Fibroblast of lung (primary cell): ENCODE measurements at regions not wholly inside any gene's neighbourhood (a gene's known extent, or its start where the extent isn't known, plus 50 kb on each side); places are given as distances from the start of the nearest gene placed in this dataset.

Experiments used
- DNase-seq, 2 donors: peaks; one replicate each; pipeline versions ENCODE4 v3.0.0 to v3.0.0-alpha.2; 2010; ENCODE audit warnings: low read depth in 2 of 2
- H2AFZ ChIP-seq: 2 replicates; pipeline ENCODE4 v1.5.1; 2012; ENCODE audit warnings: low read length, control low read depth, inconsistent platforms
- H3K27ac ChIP-seq: 2 replicates; pipeline ENCODE4 v1.5.1; 2011; ENCODE audit warnings: low read length, control low read depth; ENCODE audit not compliant: insufficient read depth
- H3K27me3 ChIP-seq: 2 replicates; pipeline ENCODE4 v1.5.1; 2011; ENCODE audit warnings: mild to moderate bottlenecking, low read length; ENCODE audit not compliant: control insufficient read depth, insufficient read depth
- H3K36me3 ChIP-seq: 2 replicates; pipeline ENCODE4 v1.5.1; 2011; ENCODE audit warnings: low read length; ENCODE audit not compliant: control insufficient read depth, insufficient read depth
- H3K4me1 ChIP-seq: 2 replicates; pipeline ENCODE4 v1.5.1; 2011; ENCODE audit warnings: low read length; ENCODE audit not compliant: control insufficient read depth, insufficient read depth; ENCODE audit errors: extremely low read depth
- H3K4me2 ChIP-seq: 2 replicates; pipeline ENCODE4 v1.5.1; 2011; ENCODE audit warnings: low read length, control low read depth; ENCODE audit not compliant: insufficient read depth; ENCODE audit errors: extremely low read depth
- H3K4me3 ChIP-seq, 4 experiments: fragments of 200-600 bp in 1 of 4; sonication (generic) in 1 of 4; replicated peaks in 1 of 4; 2 replicates each; pipeline ENCODE4 v1.5.1; 2011 to 2016; ENCODE audit warnings: low read length in 4 of 4, low read depth in 3 of 4, mild to moderate bottlenecking in 3 of 4, control low read depth in 2 of 4, inconsistent platforms in 1 of 4, mixed read lengths in 1 of 4; ENCODE audit not compliant: insufficient read depth in 1 of 4; ENCODE audit errors: control extremely low read depth in 1 of 4
- H3K79me2 ChIP-seq: 2 replicates; pipeline ENCODE4 v1.5.1; 2012; ENCODE audit warnings: mild to moderate bottlenecking, low read length, inconsistent platforms; ENCODE audit not compliant: control insufficient read depth, insufficient read depth
- H3K9ac ChIP-seq: 2 replicates; pipeline ENCODE4 v1.5.1; 2011; ENCODE audit warnings: mild to moderate bottlenecking, low read length, control low read depth; ENCODE audit not compliant: insufficient read depth
- H3K9me3 ChIP-seq: 2 replicates; pipeline ENCODE4 v1.5.1; 2012; ENCODE audit warnings: low read depth, low read length; ENCODE audit not compliant: control insufficient read depth, insufficient read depth
- H4K20me1 ChIP-seq: 2 replicates; pipeline ENCODE4 v1.5.1; 2011; ENCODE audit warnings: low read length; ENCODE audit not compliant: control insufficient read depth, insufficient read depth; ENCODE audit errors: extremely low read depth
- CTCF ChIP-seq, 2 donors: IDR thresholded peaks in 1 of 2; conservative IDR thresholded peaks in 1 of 2; 1 replicate in 1 of 2; 2 replicates in 1 of 2; pipeline ENCODE4 v1.5.1; 2011 to 2012; ENCODE audit warnings: low read length in 2 of 2, control low read depth in 1 of 2, inconsistent platforms in 1 of 2, low read depth in 1 of 2, mild to moderate bottlenecking in 1 of 2
- EZH2 ChIP-seq: IDR thresholded peaks from 2 replicates; pipeline ENCODE4 v1.5.1; 2012; ENCODE audit warnings: low read length, control low read depth, mild to moderate bottlenecking; ENCODE audit errors: missing control alignments

GRCh38 chr11:127057126-127057525 is 56.6 kb upstream of the KIRREL3 start:
- no peak overlapping the region for H3K4me2 ChIP-seq
- no peak for TF ChIP-seq CTCF (conservative IDR thresholded peaks at IDR 0.05 in 1 of 2, IDR thresholded peaks at IDR 0.05 in 1 of 2; ENCODE audit: low read depth in 1 of 2, low read length in 2 of 2)
- TF ChIP-seq EZH2: no peak

GRCh38 chr11:127056338-127056971 is 55.9 kb upstream of the KIRREL3 start:
- H3K4me2 ChIP-seq: no peak overlapping the region
- no peak overlapping the region for H2AFZ ChIP-seq
- no peaks in the 10 kb centered on the region for H3K4me1 ChIP-seq
- no peak for TF ChIP-seq EZH2
- TF ChIP-seq CTCF (conservative IDR thresholded peaks at IDR 0.05 in 1 of 2, IDR thresholded peaks at IDR 0.05 in 1 of 2; ENCODE audit: low read depth in 1 of 2, low read length in 2 of 2): no peak
- H3K27ac ChIP-seq: no peak overlapping the region
- H3K36me3 ChIP-seq: no peaks in the 10 kb centered on the region
- no peaks in the 10 kb centered on the region for H3K79me2 ChIP-seq
- H3K27me3 ChIP-seq: peaks cover 5% of the 10 kb centered on the region
- no peaks in the 10 kb centered on the region for H3K9me3 ChIP-seq
- no peaks in the 10 kb centered on the region for H4K20me1 ChIP-seq
- H3K9ac ChIP-seq: no peak overlapping the region
- DNase-seq: no peak
- no peak overlapping the region for H3K4me3 ChIP-seq

More at GRCh38 chr11:127057126-127057525, 56.6 kb upstream of the KIRREL3 start:
- no peaks in the 10 kb centered on the region for H3K79me2 ChIP-seq
- no peak for DNase-seq
- no peaks in the 10 kb centered on the region for H3K36me3 ChIP-seq
- H3K9me3 ChIP-seq: no peaks in the 10 kb centered on the region
- no peak overlapping the region for H3K4me3 ChIP-seq
- no peak overlapping the region for H3K9ac ChIP-seq
- no peak overlapping the region for H2AFZ ChIP-seq
- H3K4me1 ChIP-seq: no peaks in the 10 kb centered on the region
- no peak overlapping the region for H3K27ac ChIP-seq
- H3K27me3 ChIP-seq: peaks cover 5% of the 10 kb centered on the region
- H4K20me1 ChIP-seq: no peaks in the 10 kb centered on the region

- no peaks in the 10 kb centered on the region for H3K9me3 ChIP-seq
- no peaks in the 10 kb centered on the region for H3K79me2 ChIP-seq
- H4K20me1 ChIP-seq: no peaks in the 10 kb centered on the region
- no peak for TF ChIP-seq EZH2
- H2AFZ ChIP-seq: no peak overlapping the region
- peaks cover 5% of the 10 kb centered on the region for H3K27me3 ChIP-seq
- H3K4me1 ChIP-seq: no peaks in the 10 kb centered on the region
- no peak overlapping the region for H3K4me3 ChIP-seq
- H3K27ac ChIP-seq: no peak overlapping the region
- DNase-seq: no peak
- no peaks in the 10 kb centered on the region for H3K36me3 ChIP-seq
- H3K4me2 ChIP-seq: no peak overlapping the region
- no peak overlapping the region for H3K9ac ChIP-seq
These were observed 54.7 kb upstream of the KIRREL3 start for GRCh38 chr11:127055236-127055635.
